ENCODE measurements at regions not wholly inside any gene's neighbourhood (a gene's known extent, or its start where the extent isn't known, plus 50 kb on each side); places are given as distances from the start of the nearest gene placed in this dataset.
A peak's percentile ranks its signal among the peaks of the same experiment; 100 is the strongest.

GRCh38 chr1:200305806-200306205, 104.0 kb downstream of the ZNF281 start:
- H3K9me3 ChIP-seq, result no peaks in the 10 kb centered on the region
- DNase-seq, result no peak
- peaks cover 0 to 23% (median 6%) of the 10 kb centered on the region in 9 donors for H3K4me1 ChIP-seq
- peaks cover 0 to 12% (median 0%) of the 10 kb centered on the region in 7 donors for H3K27me3 ChIP-seq
- H3K4me3 ChIP-seq, result no peak overlapping the region
- no peak for ATAC-seq
- intact Hi-C loops (cut with DNase I), result loop anchor here in 9 of 10 donors (2.0 to 10.0 kb wide), 9 partner anchors 171 to 1551 kb away; no protein-coding TSS in a partner anchor
- no peaks in the 10 kb centered on the region for H3K36me3 ChIP-seq
- TF ChIP-seq CTCF (IDR thresholded peaks at IDR 0.05), result no peak
- H3K27ac ChIP-seq, result no peak overlapping the region

- Histone ChIP-seq H3K4me3 (no peak overlapping the region), H3K4me1 (peaks cover 0 to 23% (median 6%) of the 10 kb centered on the region in 9 donors), H3K9me3 (no peaks in the 10 kb centered on the region), H3K36me3 (no peaks in the 10 kb centered on the region), H3K27me3 (peaks cover 0 to 17% (median 6%) of the 10 kb centered on the region in 7 donors), H3K27ac (no peak overlapping the region)
- ATAC-seq (no peak), DNase-seq (no peak)
- TF ChIP-seq CTCF (IDR thresholded peaks at IDR 0.05), result no peak
- intact Hi-C loops (cut with DNase I), result loop anchor here in 9 of 10 donors (10.0 kb wide), 5 partner anchors 169 to 1549 kb away; no protein-coding TSS in a partner anchor
- WGBS, 2 donors, result 75 to 82% methylated on average over 1 of the region's 1 CpG
Observed at GRCh38 chr1:200304171-200304570, 105.7 kb downstream of the ZNF281 start.

GRCh38 chr1:200302921-200303290, 106.9 kb downstream of the ZNF281 start:
- intact Hi-C loops (cut with DNase I), result loop anchor here in 9 of 10 donors (2.0 to 10.0 kb wide), 6 partner anchors 168 to 1548 kb away; no protein-coding TSS in a partner anchor
- peak overlapping the region in 1 of 10 donors; percentile 51 for H3K27ac ChIP-seq
- TF ChIP-seq CTCF (IDR thresholded peaks at IDR 0.05), result no peak

GRCh38 chr1:200302192-200302920, 107.5 kb downstream of the ZNF281 start:
- Histone ChIP-seq H3K27me3 (peaks cover 0 to 17% (median 6%) of the 10 kb centered on the region in 7 donors), H3K36me3 (no peaks in the 10 kb centered on the region), H3K4me3 (peak overlapping the region; percentile 40 to 83 (median 73)), H3K4me1 (peaks cover 0 to 19% (median 6%) of the 10 kb centered on the region in 9 donors), H3K9me3 (no peaks in the 10 kb centered on the region), H3K27ac (peak overlapping the region in 5 of 10 donors; percentile 1 to 64 (median 43))
- WGBS, 2 donors, result 0 to 1% methylated on average over 36 of the region's 36 CpGs
- intact Hi-C loops (cut with DNase I), result loop anchor here in 9 of 10 donors (2.0 to 10.0 kb wide), 6 partner anchors 168 to 1548 kb away; no protein-coding TSS in a partner anchor
- ATAC-seq (peak; percentile 66 to 87 (median 74)), DNase-seq (peak; percentile 11 to 13)
- peak in 3 of 9 donors; percentile 23 to 29 (median 28) for TF ChIP-seq CTCF (IDR thresholded peaks at IDR 0.05)

More at GRCh38 chr1:200302921-200303290, 106.9 kb downstream of the ZNF281 start:
- DNase-seq, result peak in 1 of 2 donors; percentile 17
- Histone ChIP-seq H3K36me3 (no peaks in the 10 kb centered on the region), H3K4me1 (peaks cover 0 to 23% (median 6%) of the 10 kb centered on the region in 9 donors), H3K4me3 (peak overlapping the region; percentile 40 to 83 (median 73)), H3K27me3 (peaks cover 0 to 17% (median 6%) of the 10 kb centered on the region in 7 donors), H3K9me3 (no peaks in the 10 kb centered on the region)
- WGBS, 2 donors, result 10 to 13% methylated on average over 13 of the region's 13 CpGs
- peak in 7 of 8 donors; percentile 61 to 85 (median 65) for ATAC-seq
